ENCODE measurements at regions not wholly inside any gene's neighbourhood (a gene's known extent, or its start where the extent isn't known, plus 50 kb on each side); places are given as distances from the start of the nearest gene placed in this dataset.

DNA sequence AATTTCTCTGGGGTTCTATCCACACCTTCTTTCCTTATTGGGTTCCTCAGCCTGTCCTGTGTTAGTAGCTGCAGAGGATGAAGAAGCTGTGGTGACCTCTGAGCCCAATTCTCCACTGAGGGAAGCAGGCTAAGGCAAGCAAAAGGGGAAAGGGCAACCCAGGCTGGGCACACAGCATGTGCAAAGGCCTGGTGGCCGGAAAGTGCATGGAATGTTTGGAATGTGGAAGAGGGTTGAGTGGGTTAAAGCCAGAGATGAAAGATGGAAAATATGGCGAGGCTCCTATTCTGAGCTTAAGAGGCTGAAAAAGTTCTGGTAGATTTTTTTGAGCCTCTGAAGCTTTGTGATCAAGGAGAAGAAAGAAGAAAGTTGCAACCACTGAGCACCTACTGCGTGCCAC lies 247.1 kb downstream of the MIAT start:
- TF ChIP-seq, protein P1, sequence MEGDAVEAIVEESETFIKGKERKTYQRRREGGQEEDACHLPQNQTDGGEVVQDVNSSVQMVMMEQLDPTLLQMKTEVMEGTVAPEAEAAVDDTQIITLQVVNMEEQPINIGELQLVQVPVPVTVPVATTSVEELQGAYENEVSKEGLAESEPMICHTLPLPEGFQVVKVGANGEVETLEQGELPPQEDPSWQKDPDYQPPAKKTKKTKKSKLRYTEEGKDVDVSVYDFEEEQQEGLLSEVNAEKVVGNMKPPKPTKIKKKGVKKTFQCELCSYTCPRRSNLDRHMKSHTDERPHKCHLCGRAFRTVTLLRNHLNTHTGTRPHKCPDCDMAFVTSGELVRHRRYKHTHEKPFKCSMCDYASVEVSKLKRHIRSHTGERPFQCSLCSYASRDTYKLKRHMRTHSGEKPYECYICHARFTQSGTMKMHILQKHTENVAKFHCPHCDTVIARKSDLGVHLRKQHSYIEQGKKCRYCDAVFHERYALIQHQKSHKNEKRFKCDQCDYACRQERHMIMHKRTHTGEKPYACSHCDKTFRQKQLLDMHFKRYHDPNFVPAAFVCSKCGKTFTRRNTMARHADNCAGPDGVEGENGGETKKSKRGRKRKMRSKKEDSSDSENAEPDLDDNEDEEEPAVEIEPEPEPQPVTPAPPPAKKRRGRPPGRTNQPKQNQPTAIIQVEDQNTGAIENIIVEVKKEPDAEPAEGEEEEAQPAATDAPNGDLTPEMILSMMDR (IDR thresholded peaks at IDR 0.05): no peak
- no peak for TF ChIP-seq POLR2AphosphoS5 (IDR thresholded peaks at IDR 0.05; ENCODE audit: insufficient read depth in 1 of 2, low read depth in 1 of 2)
- no peak for TF ChIP-seq POLR2A (IDR thresholded peaks at IDR 0.05)

Data from vagina (tissue), 2 donors.